ENCODE measurements at regions not wholly inside any gene's neighbourhood (a gene's known extent, or its start where the extent isn't known, plus 50 kb on each side); places are given as distances from the start of the nearest gene placed in this dataset.

- ChIA-PET CTCF (no interaction called here), POLR2A (no interaction called here)
- no peak for TF ChIP-seq CTCF (IDR thresholded peaks at IDR 0.05; ENCODE audit: control extremely low read depth, extremely low read depth, low read depth, missing control alignments)
These were observed 603.3 kb downstream of the RAB28 start for GRCh38 chr4:12880844-12881243.

GRCh38 chr4:12879496-12879895 lies 604.6 kb downstream of the RAB28 start:
- no peak for DNase-seq (ENCODE audit: extremely low spot score)
- ChIA-PET POLR2A (no interaction called here), CTCF (interaction anchor here (1.1 kb wide), 1 partner anchor 16 kb away, joined by 3 read pairs; no protein-coding TSS in a partner anchor)
- no peak for TF ChIP-seq CTCF (IDR thresholded peaks at IDR 0.05; ENCODE audit: control extremely low read depth, extremely low read depth, low read depth, missing control alignments)

More at GRCh38 chr4:12880844-12881243, 603.3 kb downstream of the RAB28 start:
- no peak for DNase-seq (ENCODE audit: extremely low spot score)

GRCh38 chr4:12875640-12876243 lies 608.4 kb downstream of the RAB28 start:
- no peak for DNase-seq (ENCODE audit: extremely low spot score)
- CTCF ChIA-PET, result interaction anchor here (0.9 kb wide), 1 partner anchor 12 kb away, joined by 3 read pairs; no protein-coding TSS in a partner anchor
- TF ChIP-seq CTCF (IDR thresholded peaks at IDR 0.05; ENCODE audit: control extremely low read depth, extremely low read depth, low read depth, missing control alignments), result no peak
- POLR2A ChIA-PET, result no interaction called here

- ChIA-PET POLR2A (no interaction called here), CTCF (no interaction called here)
- no peak for TF ChIP-seq CTCF (IDR thresholded peaks at IDR 0.05; ENCODE audit: control extremely low read depth, extremely low read depth, low read depth, missing control alignments)
- no peak for DNase-seq (ENCODE audit: extremely low spot score)
These were observed 610.8 kb downstream of the RAB28 start for GRCh38 chr4:12873351-12873750.

GRCh38 chr4:12861422-12861821 lies 622.7 kb downstream of the RAB28 start:
- no peak for DNase-seq (ENCODE audit: extremely low spot score)
- TF ChIP-seq CTCF (IDR thresholded peaks at IDR 0.05; ENCODE audit: control extremely low read depth, extremely low read depth, low read depth, missing control alignments), result no peak
- ChIA-PET CTCF (interaction anchor here (1.4 to 2.2 kb wide), 5 partner anchors 8 to 692 kb away, joined by 3 to 7 read pairs (median 4); no protein-coding TSS in a partner anchor), POLR2A (no interaction called here)

GRCh38 chr4:12852338-12853307 lies 631.5 kb downstream of the RAB28 start:
- peak; percentile 23 for DNase-seq (ENCODE audit: extremely low spot score)
- POLR2A ChIA-PET, result no interaction called here
- CTCF ChIA-PET, result interaction anchor here (0.6 to 2.6 kb wide), 19 partner anchors 10 to 710 kb away, joined by 3 to 15 read pairs (median 4); no protein-coding TSS in a partner anchor
- TF ChIP-seq CTCF (IDR thresholded peaks at IDR 0.05; ENCODE audit: control extremely low read depth, extremely low read depth, low read depth, missing control alignments), result peak; percentile 53
